ENCODE measurements at regions not wholly inside any gene's neighbourhood (a gene's known extent, or its start where the extent isn't known, plus 50 kb on each side); places are given as distances from the start of the nearest gene placed in this dataset.
"Not testable (repeated sequence)": the region's sequence is repeated elsewhere in the genome, so short reads cannot be mapped to it uniquely, and the experiment has no call there.

DNA sequence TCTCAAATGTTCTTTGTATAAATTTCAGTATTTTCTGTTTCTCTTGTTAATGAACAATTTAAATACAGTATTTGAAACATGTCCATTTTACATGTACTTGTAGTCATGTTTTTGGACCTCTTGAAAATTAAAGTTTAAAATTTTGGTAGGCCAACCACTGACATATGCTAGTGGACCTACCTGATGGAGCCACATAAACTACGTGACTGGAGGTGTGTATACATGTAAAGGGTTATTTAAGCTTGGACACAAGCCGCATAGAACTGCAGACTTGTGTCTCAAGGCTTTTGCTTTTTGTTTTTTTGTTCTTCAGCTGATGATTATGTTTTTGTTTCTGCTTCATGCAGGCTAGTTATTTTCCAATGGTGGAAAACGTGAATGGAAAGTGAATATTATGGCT lies 568.5 kb upstream of the MDGA2 start:
- TF ChIP-seq, protein P1, sequence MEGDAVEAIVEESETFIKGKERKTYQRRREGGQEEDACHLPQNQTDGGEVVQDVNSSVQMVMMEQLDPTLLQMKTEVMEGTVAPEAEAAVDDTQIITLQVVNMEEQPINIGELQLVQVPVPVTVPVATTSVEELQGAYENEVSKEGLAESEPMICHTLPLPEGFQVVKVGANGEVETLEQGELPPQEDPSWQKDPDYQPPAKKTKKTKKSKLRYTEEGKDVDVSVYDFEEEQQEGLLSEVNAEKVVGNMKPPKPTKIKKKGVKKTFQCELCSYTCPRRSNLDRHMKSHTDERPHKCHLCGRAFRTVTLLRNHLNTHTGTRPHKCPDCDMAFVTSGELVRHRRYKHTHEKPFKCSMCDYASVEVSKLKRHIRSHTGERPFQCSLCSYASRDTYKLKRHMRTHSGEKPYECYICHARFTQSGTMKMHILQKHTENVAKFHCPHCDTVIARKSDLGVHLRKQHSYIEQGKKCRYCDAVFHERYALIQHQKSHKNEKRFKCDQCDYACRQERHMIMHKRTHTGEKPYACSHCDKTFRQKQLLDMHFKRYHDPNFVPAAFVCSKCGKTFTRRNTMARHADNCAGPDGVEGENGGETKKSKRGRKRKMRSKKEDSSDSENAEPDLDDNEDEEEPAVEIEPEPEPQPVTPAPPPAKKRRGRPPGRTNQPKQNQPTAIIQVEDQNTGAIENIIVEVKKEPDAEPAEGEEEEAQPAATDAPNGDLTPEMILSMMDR (conservative IDR thresholded peaks at IDR 0.05; ENCODE audit: control insufficient read depth, insufficient read depth, low read depth, low read length): no peak
- DNase-seq (ENCODE audit: low read depth): no peak
- no peak overlapping the region for H3K4me3 ChIP-seq (ENCODE audit: control insufficient read depth, low read depth, low read length)

DNA sequence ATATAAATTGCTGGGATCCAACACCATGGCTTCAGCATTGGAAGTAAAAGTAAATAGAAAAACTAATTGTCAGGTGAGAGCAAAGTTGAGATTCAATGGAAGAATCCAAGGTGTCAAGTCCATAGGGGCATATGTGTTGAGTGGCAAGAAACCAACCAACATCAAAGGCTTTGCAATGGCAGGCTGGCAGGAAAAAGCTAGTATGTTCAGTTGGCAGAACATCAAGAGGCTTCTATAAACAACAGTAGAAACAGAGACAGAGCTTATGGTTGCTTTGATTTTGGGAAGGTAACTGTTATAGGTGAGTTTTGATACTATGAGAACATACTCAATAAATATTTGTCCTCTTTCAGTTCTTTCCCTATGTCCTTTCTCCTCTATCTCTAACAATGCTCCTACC lies 553.7 kb upstream of the MDGA2 start:
- H3K4me3 ChIP-seq (ENCODE audit: control insufficient read depth, low read depth, low read length): no peak overlapping the region
- TF ChIP-seq, protein P1 (conservative IDR thresholded peaks at IDR 0.05; ENCODE audit: control insufficient read depth, insufficient read depth, low read depth, low read length): no peak
- no peak for DNase-seq (ENCODE audit: low read depth)

DNA sequence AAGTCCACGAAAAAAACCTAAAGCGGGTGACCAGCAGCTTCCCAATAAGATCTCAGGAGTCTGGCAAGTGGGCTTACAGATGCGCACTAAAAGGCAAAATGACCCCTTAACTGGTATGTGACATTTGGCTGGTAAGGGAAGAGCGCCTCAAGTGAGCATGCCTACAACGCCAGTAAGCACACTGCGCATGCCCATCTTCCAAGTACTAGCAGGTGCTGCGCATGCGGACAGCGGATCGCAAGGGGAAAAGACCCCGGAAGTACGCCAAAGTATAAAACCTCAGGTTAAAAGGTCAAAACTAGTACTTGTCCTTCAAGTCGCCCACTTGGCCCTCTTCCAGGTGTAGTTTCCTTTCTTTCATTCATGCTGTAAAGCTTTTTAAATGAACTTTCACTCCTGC lies 518.5 kb upstream of the MDGA2 start:
- TF ChIP-seq, protein P1 (conservative IDR thresholded peaks at IDR 0.05; ENCODE audit: control insufficient read depth, insufficient read depth, low read depth, low read length): no peak
- DNase-seq (ENCODE audit: low read depth): no peak
- no peak overlapping the region for H3K4me3 ChIP-seq (ENCODE audit: control insufficient read depth, low read depth, low read length)

DNA sequence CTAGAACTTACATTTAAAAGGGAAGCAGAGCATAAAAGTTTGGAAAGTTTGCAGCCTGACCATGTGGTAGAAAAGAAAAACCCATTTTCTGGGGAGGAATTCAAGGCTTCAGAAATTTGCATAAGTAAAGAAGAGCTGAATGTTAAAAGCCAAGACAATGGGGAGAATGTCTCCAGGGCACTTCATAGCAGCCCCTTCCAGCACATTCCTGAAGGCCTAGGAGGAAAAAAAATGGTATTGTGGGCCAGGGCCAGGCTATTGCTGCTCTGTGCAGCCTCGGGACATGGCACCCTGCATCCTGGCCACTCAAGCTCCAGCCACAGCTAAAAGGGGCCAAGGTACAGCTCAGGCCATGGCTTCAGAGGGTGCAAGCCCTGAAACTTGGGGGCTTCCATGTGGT lies 474.2 kb upstream of the MDGA2 start:
- not testable (repeated sequence) for H3K4me3 ChIP-seq (ENCODE audit: control insufficient read depth, low read depth, low read length); DNase-seq (ENCODE audit: low read depth)

DNA sequence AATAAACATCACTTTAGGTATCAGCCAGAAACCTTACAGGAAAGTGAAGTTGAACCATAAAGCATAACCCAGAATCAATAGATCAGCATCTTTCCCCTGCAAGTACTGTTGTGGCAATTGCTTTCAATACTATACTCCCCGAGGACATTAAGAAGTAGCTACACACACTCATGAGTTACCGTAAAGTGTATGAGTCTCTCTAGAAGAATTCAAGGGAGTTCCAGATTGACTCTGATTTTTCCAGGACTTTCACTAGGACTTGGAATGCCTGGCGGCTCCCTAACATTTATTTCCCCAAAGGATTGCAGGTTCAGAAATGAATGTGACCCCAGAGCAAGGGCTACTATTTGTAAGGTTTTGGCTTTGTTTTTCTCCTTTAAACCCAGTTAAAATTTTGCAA lies 465.4 kb upstream of the MDGA2 start:
- TF ChIP-seq, protein P1 (conservative IDR thresholded peaks at IDR 0.05; ENCODE audit: control insufficient read depth, insufficient read depth, low read depth, low read length): no peak
- no peak overlapping the region for H3K4me3 ChIP-seq (ENCODE audit: control insufficient read depth, low read depth, low read length)
- DNase-seq (ENCODE audit: low read depth): peak; percentile 6

DNA sequence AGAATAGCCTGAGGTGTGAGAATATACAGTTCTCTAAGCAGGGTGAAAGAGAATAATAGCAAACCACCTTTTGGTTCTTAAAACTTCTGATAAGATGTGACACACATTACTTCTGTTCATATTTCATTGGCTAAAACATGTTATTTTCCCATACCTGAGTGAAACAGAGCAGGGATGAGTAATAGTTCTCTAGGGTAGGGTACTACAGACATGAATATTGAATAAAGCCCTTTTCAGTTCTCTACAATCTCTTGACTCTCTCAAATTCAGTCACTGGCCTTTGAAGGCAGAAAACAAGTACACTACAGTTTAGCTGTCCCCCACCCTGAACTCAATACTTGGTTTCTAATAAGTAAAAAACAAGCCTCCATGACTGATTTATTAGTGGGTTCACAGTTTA lies 454.1 kb upstream of the MDGA2 start:
- TF ChIP-seq, protein P1 (conservative IDR thresholded peaks at IDR 0.05; ENCODE audit: control insufficient read depth, insufficient read depth, low read depth, low read length): no peak
- no peak overlapping the region for H3K4me3 ChIP-seq (ENCODE audit: control insufficient read depth, low read depth, low read length)
- no peak for DNase-seq (ENCODE audit: low read depth)

DNA sequence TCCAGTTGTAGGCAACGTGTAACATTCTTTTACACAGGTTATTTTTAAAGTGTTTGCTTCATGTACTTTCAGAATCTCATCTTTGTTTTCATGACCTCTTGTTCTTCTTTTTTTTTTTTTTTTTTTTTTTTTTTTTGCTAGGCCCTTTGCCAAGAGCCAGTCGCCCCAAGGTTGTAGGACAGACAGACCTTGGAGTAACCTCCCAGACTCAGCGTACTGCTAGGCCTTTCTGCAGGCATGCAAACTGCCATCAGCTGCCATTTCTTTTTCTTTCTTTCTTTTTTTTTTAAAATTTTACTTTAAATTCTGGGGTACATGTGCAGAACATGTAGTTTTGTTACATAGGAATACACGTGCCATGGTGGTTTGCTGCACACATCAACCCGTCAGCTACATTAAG lies 452.3 kb upstream of the MDGA2 start:
- TF ChIP-seq, protein P1 (conservative IDR thresholded peaks at IDR 0.05; ENCODE audit: control insufficient read depth, insufficient read depth, low read depth, low read length): no peak
- no peak for DNase-seq (ENCODE audit: low read depth)
- no peak overlapping the region for H3K4me3 ChIP-seq (ENCODE audit: control insufficient read depth, low read depth, low read length)
